ENCODE measurements at regions not wholly inside any gene's neighbourhood (a gene's known extent, or its start where the extent isn't known, plus 50 kb on each side); places are given as distances from the start of the nearest gene placed in this dataset.

- H3K36me3 Mint-ChIP-seq (ENCODE audit: low read depth) = no peaks in the 10 kb centered on the region
- H3K27me3 Mint-ChIP-seq (ENCODE audit: low read depth) = no peaks in the 10 kb centered on the region
- peaks cover 12% of the 10 kb centered on the region for H3K9me3 Mint-ChIP-seq
- no peak overlapping the region for H3K4me3 Mint-ChIP-seq
- no peaks in the 10 kb centered on the region for H3K4me1 Mint-ChIP-seq (ENCODE audit: low read depth)
- H3K27ac Mint-ChIP-seq = no peak overlapping the region
These were observed 405.6 kb downstream of the NPHP4 start for GRCh38 chr1:5586629-5587028.

GRCh38 chr1:5585256-5585655, 407.0 kb downstream of the NPHP4 start:
- Mint-ChIP-seq H3K27ac (no peak overlapping the region), H3K9me3 (peaks cover 4% of the 10 kb centered on the region), H3K36me3 (ENCODE audit: low read depth) (no peaks in the 10 kb centered on the region), H3K27me3 (ENCODE audit: low read depth) (no peaks in the 10 kb centered on the region), H3K4me3 (no peak overlapping the region), H3K4me1 (ENCODE audit: low read depth) (no peaks in the 10 kb centered on the region)

- no peaks in the 10 kb centered on the region for H3K4me1 Mint-ChIP-seq (ENCODE audit: low read depth)
- no peaks in the 10 kb centered on the region for H3K9me3 Mint-ChIP-seq
- no peak overlapping the region for H3K4me3 Mint-ChIP-seq
- H3K27me3 Mint-ChIP-seq (ENCODE audit: low read depth) = no peaks in the 10 kb centered on the region
- H3K27ac Mint-ChIP-seq = no peak overlapping the region
- no peaks in the 10 kb centered on the region for H3K36me3 Mint-ChIP-seq (ENCODE audit: low read depth)
These were observed 411.3 kb downstream of the NPHP4 start for GRCh38 chr1:5580926-5581325.

GRCh38 chr1:5579966-5580365, 412.3 kb downstream of the NPHP4 start:
- no peaks in the 10 kb centered on the region for H3K27me3 Mint-ChIP-seq (ENCODE audit: low read depth)
- no peaks in the 10 kb centered on the region for H3K36me3 Mint-ChIP-seq (ENCODE audit: low read depth)
- no peaks in the 10 kb centered on the region for H3K9me3 Mint-ChIP-seq
- H3K4me1 Mint-ChIP-seq (ENCODE audit: low read depth) = peaks cover 3% of the 10 kb centered on the region
- no peak overlapping the region for H3K4me3 Mint-ChIP-seq
- H3K27ac Mint-ChIP-seq = no peak overlapping the region

- Mint-ChIP-seq H3K27ac (no peak overlapping the region), H3K4me3 (no peak overlapping the region), H3K4me1 (ENCODE audit: low read depth) (peaks cover 5% of the 10 kb centered on the region), H3K27me3 (ENCODE audit: low read depth) (no peaks in the 10 kb centered on the region), H3K9me3 (no peaks in the 10 kb centered on the region), H3K36me3 (ENCODE audit: low read depth) (no peaks in the 10 kb centered on the region)
These were observed 413.5 kb downstream of the NPHP4 start for GRCh38 chr1:5578690-5579089.

- no peak overlapping the region for H3K27ac Mint-ChIP-seq
- H3K27me3 Mint-ChIP-seq (ENCODE audit: low read depth) = no peaks in the 10 kb centered on the region
- H3K4me1 Mint-ChIP-seq (ENCODE audit: low read depth) = peaks cover 5% of the 10 kb centered on the region
- H3K9me3 Mint-ChIP-seq = no peaks in the 10 kb centered on the region
- no peak overlapping the region for H3K4me3 Mint-ChIP-seq
- H3K36me3 Mint-ChIP-seq (ENCODE audit: low read depth) = no peaks in the 10 kb centered on the region
These were observed 414.8 kb downstream of the NPHP4 start for GRCh38 chr1:5577255-5578040.

GRCh38 chr1:5576673-5577065, 415.6 kb downstream of the NPHP4 start:
- no peaks in the 10 kb centered on the region for H3K9me3 Mint-ChIP-seq
- H3K27ac Mint-ChIP-seq = no peak overlapping the region
- peaks cover 5% of the 10 kb centered on the region for H3K4me1 Mint-ChIP-seq (ENCODE audit: low read depth)
- no peaks in the 10 kb centered on the region for H3K36me3 Mint-ChIP-seq (ENCODE audit: low read depth)
- no peak overlapping the region for H3K4me3 Mint-ChIP-seq
- H3K27me3 Mint-ChIP-seq (ENCODE audit: low read depth) = no peaks in the 10 kb centered on the region

- no peak overlapping the region for H3K4me3 Mint-ChIP-seq
- H3K27ac Mint-ChIP-seq = no peak overlapping the region
- peaks cover 2% of the 10 kb centered on the region for H3K9me3 Mint-ChIP-seq
- no peaks in the 10 kb centered on the region for H3K36me3 Mint-ChIP-seq (ENCODE audit: low read depth)
- peaks cover 5% of the 10 kb centered on the region for H3K4me1 Mint-ChIP-seq (ENCODE audit: low read depth)
- H3K27me3 Mint-ChIP-seq (ENCODE audit: low read depth) = no peaks in the 10 kb centered on the region
These were observed 416.1 kb downstream of the NPHP4 start for GRCh38 chr1:5576011-5576672.

- Mint-ChIP-seq H3K4me1 (ENCODE audit: low read depth) (peaks cover 5% of the 10 kb centered on the region), H3K36me3 (ENCODE audit: low read depth) (no peaks in the 10 kb centered on the region), H3K4me3 (no peak overlapping the region), H3K27me3 (ENCODE audit: low read depth) (no peaks in the 10 kb centered on the region), H3K27ac (no peak overlapping the region), H3K9me3 (peaks cover 5% of the 10 kb centered on the region)
These were observed 416.8 kb downstream of the NPHP4 start for GRCh38 chr1:5575396-5575940.

GRCh38 chr1:5574641-5575040, 417.6 kb downstream of the NPHP4 start:
- peaks cover 8% of the 10 kb centered on the region for H3K9me3 Mint-ChIP-seq
- no peaks in the 10 kb centered on the region for H3K36me3 Mint-ChIP-seq (ENCODE audit: low read depth)
- no peaks in the 10 kb centered on the region for H3K27me3 Mint-ChIP-seq (ENCODE audit: low read depth)
- H3K4me1 Mint-ChIP-seq (ENCODE audit: low read depth) = peaks cover 5% of the 10 kb centered on the region
- no peak overlapping the region for H3K27ac Mint-ChIP-seq
- no peak overlapping the region for H3K4me3 Mint-ChIP-seq

GRCh38 chr1:5572794-5573193, 419.4 kb downstream of the NPHP4 start:
- Mint-ChIP-seq H3K27me3 (ENCODE audit: low read depth) (no peaks in the 10 kb centered on the region), H3K36me3 (ENCODE audit: low read depth) (no peaks in the 10 kb centered on the region), H3K27ac (no peak overlapping the region), H3K4me3 (no peak overlapping the region), H3K9me3 (peaks cover 16% of the 10 kb centered on the region), H3K4me1 (ENCODE audit: low read depth) (peaks cover 5% of the 10 kb centered on the region)

GRCh38 chr1:5571861-5572401, 420.3 kb downstream of the NPHP4 start:
- H3K4me1 Mint-ChIP-seq (ENCODE audit: low read depth) = peaks cover 5% of the 10 kb centered on the region
- H3K27ac Mint-ChIP-seq = no peak overlapping the region
- H3K9me3 Mint-ChIP-seq = peaks cover 16% of the 10 kb centered on the region
- no peaks in the 10 kb centered on the region for H3K27me3 Mint-ChIP-seq (ENCODE audit: low read depth)
- H3K36me3 Mint-ChIP-seq (ENCODE audit: low read depth) = no peaks in the 10 kb centered on the region
- H3K4me3 Mint-ChIP-seq = no peak overlapping the region

GRCh38 chr1:5571438-5571837, 420.8 kb downstream of the NPHP4 start:
- no peaks in the 10 kb centered on the region for H3K36me3 Mint-ChIP-seq (ENCODE audit: low read depth)
- no peak overlapping the region for H3K27ac Mint-ChIP-seq
- H3K4me3 Mint-ChIP-seq = no peak overlapping the region
- H3K9me3 Mint-ChIP-seq = peaks cover 16% of the 10 kb centered on the region
- peaks cover 5% of the 10 kb centered on the region for H3K4me1 Mint-ChIP-seq (ENCODE audit: low read depth)
- no peaks in the 10 kb centered on the region for H3K27me3 Mint-ChIP-seq (ENCODE audit: low read depth)

GRCh38 chr1:5570931-5571330, 421.3 kb downstream of the NPHP4 start:
- peaks cover 5% of the 10 kb centered on the region for H3K4me1 Mint-ChIP-seq (ENCODE audit: low read depth)
- no peaks in the 10 kb centered on the region for H3K27me3 Mint-ChIP-seq (ENCODE audit: low read depth)
- H3K4me3 Mint-ChIP-seq = no peak overlapping the region
- peaks cover 16% of the 10 kb centered on the region for H3K9me3 Mint-ChIP-seq
- no peaks in the 10 kb centered on the region for H3K36me3 Mint-ChIP-seq (ENCODE audit: low read depth)
- H3K27ac Mint-ChIP-seq = no peak overlapping the region

GRCh38 chr1:5568321-5568720, 423.9 kb downstream of the NPHP4 start:
- Mint-ChIP-seq H3K4me3 (no peak overlapping the region), H3K4me1 (ENCODE audit: low read depth) (no peaks in the 10 kb centered on the region), H3K36me3 (ENCODE audit: low read depth) (no peaks in the 10 kb centered on the region), H3K27me3 (ENCODE audit: low read depth) (no peaks in the 10 kb centered on the region), H3K9me3 (peaks cover 16% of the 10 kb centered on the region), H3K27ac (no peak overlapping the region)

Data from T-helper 1 cell treated with Interleukin-12 subunit alpha and Interleukin-12 subunit beta and Interleukin-4 antibody, amounts not matched to agents 30 μg/mL and 1 μg/mL, for 36 hours (primary cell).